LNCaP clone FGC (cell line): ENCODE measurements at regions not wholly inside any gene's neighbourhood (a gene's known extent, or its start where the extent isn't known, plus 50 kb on each side); places are given as distances from the start of the nearest gene placed in this dataset.

Experiments
- DNase-seq: peaks from one replicate; pipeline ENCODE4 v3.0.0-alpha.2; 2011; ENCODE audit warnings: low read depth
- H3K4me3 ChIP-seq: 2 replicates; pipeline ENCODE4 v1.5.1; 2011; ENCODE audit warnings: mild to moderate bottlenecking, low read depth, low read length, control low read depth
- TF ChIP-seq, protein P1 (sequence below): IDR thresholded peaks from 2 replicates; pipeline ENCODE4 v1.5.1; 2012; ENCODE audit warnings: mild to moderate bottlenecking; ENCODE audit not compliant: control insufficient read depth, insufficient read depth; ENCODE audit errors: extremely low read depth

DNA sequence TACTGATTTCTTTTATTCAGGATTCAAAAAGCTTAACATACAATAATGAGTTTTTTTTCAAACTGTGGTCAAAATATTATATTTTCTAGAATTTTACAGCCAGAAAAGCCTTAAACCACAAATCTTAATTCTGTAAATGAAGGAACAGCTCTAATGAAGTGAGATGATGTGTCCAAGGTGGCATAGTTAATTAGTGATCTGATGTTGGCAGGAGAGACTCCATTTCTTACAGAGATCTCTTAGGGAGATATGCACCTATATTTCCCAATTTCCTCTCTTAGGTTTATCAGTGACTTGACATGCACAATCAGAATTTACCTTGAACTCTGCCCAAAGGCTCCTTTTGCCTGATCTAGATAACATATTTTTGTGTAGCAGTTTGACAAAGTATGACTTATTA is 211.1 kb upstream of the ZNF804B start:
- no peak overlapping the region for H3K4me3 ChIP-seq
- TF ChIP-seq, protein P1, sequence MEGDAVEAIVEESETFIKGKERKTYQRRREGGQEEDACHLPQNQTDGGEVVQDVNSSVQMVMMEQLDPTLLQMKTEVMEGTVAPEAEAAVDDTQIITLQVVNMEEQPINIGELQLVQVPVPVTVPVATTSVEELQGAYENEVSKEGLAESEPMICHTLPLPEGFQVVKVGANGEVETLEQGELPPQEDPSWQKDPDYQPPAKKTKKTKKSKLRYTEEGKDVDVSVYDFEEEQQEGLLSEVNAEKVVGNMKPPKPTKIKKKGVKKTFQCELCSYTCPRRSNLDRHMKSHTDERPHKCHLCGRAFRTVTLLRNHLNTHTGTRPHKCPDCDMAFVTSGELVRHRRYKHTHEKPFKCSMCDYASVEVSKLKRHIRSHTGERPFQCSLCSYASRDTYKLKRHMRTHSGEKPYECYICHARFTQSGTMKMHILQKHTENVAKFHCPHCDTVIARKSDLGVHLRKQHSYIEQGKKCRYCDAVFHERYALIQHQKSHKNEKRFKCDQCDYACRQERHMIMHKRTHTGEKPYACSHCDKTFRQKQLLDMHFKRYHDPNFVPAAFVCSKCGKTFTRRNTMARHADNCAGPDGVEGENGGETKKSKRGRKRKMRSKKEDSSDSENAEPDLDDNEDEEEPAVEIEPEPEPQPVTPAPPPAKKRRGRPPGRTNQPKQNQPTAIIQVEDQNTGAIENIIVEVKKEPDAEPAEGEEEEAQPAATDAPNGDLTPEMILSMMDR, result no peak
- DNase-seq, result no peak

DNA sequence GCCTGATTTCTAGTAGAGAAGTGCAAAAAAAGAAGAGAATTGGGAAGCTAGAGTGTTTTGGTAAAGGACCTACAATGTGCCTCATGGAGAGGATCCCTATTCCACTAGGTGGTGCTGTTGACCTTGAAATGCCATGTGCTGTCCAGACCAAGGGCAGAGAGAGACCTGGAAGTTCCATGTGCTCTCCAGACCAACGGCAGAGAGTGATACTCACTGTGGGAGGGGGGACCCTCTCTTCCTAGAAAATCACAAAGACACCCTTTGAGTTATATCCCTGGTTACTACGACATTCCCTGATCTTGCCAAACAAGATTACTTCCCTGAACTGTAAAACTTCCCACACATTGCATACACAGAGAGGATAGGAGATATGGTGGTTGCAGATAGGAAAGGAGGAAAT is 212.7 kb upstream of the ZNF804B start:
- no peak overlapping the region for H3K4me3 ChIP-seq
- TF ChIP-seq, protein P1, result peak; percentile 79
- DNase-seq, result no peak

DNA sequence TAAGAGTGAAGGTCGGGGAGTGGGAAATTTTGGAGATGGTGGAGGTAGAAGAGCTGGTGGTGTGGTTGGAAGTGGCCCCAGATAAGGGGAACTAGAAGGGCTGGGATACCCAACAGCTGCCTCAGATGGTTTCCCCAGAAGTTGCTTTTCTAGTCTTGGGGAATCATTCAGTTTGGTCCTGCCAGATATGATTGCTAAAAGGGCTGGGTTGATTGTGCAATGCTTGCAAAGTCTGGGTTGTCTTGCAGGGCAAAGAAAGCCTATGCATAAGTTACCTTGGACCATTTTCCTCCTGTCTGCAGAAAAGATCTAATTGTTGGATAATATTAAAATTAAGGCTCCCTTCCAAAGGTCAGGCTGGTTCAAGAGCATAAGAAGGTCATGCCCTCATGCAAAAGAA is 213.8 kb upstream of the ZNF804B start:
- no peak for DNase-seq
- TF ChIP-seq, protein P1, result no peak

DNA sequence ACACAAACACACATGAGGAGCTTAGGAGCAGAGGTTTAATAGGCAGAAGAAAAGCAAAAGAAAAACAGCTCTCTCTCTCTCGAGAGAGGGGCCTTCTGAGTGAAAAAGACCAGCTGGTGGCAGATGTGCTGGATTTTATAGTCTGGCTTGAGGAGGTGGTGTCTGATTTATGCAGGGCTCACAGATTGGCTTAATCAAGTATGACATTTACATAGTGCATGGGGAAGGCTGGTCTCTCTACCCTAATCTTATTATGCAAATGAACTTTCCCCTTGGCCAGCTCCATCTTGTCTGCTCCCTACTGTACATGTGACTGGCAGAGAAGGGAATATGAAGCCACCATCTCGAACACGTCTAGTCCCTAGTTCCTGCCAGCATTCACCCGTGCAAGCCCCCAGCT is 219.5 kb upstream of the ZNF804B start:
- TF ChIP-seq, protein P1, result no peak
- DNase-seq, result no peak
- no peak overlapping the region for H3K4me3 ChIP-seq

More for the DNA sequence above, 213.8 kb upstream of the ZNF804B start:
- no peak overlapping the region for H3K4me3 ChIP-seq

DNA sequence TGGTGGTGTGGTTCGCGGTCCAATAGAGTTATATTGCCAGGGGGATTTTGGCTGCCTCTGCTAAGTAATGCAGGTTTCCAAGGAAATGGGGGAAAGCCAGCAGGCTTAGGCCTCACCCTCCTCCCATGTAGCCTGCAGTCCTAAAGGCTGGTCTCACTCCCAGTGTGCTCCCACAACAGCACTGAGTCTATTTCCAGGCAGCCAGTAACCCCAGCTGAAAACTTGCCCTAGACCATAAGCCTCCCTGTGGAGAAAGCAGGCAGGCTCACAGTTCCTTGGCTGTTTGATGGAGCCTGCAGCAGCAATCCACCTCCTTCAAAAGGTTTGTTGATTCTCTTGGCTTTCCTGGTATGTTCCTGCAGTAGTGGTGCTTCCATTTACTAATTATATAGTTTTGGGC is 220.0 kb upstream of the ZNF804B start:
- H3K4me3 ChIP-seq, result no peak overlapping the region
- no peak for DNase-seq
- TF ChIP-seq, protein P1, result no peak

DNA sequence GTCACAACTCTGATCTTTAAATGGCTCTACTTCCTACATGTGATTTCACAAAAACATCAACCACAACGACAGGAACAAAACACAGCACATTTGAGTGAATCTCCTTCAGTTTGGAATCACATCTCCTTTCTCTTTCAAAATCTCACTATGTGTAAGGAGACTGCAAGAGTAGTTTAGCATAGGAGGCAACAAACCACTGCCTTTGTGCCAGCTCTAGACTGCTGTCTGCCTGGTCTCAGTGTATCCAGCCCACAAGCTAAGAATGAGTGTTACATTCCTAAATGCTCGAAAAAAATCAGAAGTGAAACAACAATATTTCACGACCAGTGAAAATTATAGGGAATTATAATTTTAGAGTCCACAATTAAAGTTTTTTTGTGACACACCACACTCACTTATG is 217.0 kb upstream of the STEAP4 start:
- no peak for DNase-seq
- H3K4me3 ChIP-seq, result no peak overlapping the region
- TF ChIP-seq, protein P1, result no peak

DNA sequence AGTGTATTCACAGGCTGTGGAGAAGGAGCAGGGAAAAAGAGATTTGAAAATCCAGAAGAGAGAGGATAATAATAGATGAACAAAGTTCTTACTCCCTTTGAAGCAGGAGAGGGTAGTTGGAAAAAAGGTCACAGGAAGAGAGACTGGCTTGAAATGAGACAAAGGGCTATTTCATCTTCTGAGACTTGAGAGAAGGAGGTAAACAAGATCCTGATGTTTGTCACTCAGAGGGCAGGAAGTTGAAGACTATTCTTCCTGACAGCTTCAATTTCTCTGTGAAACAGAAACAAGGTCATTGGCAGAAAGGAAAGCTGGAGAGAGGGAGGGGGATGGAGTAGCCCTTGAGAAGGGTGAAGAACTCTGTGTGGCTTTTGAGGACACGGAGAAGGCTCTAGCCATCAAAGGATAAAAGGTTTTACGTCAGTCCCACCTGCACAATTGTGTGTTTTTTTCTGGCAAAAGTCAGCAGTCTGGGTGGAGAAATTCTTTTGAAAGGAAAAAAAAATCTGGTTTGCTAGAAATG is 216.1 kb upstream of the STEAP4 start:
- TF ChIP-seq, protein P1, result no peak
- no peak overlapping the region for H3K4me3 ChIP-seq
- DNase-seq, result no peak
